Naive B cell (primary cell): ENCODE measurements at regions not wholly inside any gene's neighbourhood (a gene's known extent, or its start where the extent isn't known, plus 50 kb on each side); places are given as distances from the start of the nearest gene placed in this dataset.

Source experiments
- ATAC-seq, 2 donors: fragments of 150-1000 bp; cut with Tn5 transposase; 2 replicates each; pipeline ENCODE4 v1.10.0; 2021; ENCODE audit warnings: low read depth in 2 of 2, mild to moderate bottlenecking in 2 of 2, moderate library complexity in 2 of 2
- DNase-seq: peaks from one replicate; pipeline ENCODE4 v3.0.0; 2022
- H3K27ac Mint-ChIP-seq, 6 donors: one replicate each; pipeline ENCODE4 v1.8.0; 2020 to 2022; ENCODE audit warnings: mild to moderate bottlenecking in 6 of 6, mixed read lengths in 6 of 6, moderate library complexity in 5 of 6, inconsistent platforms in 2 of 6
- H3K27me3 Mint-ChIP-seq, 3 donors: one replicate each; pipeline ENCODE4 v1.8.0; 2021 to 2022; ENCODE audit warnings: mixed read lengths in 3 of 3, mild to moderate bottlenecking in 1 of 3
- H3K36me3 Mint-ChIP-seq, 2 donors: one replicate each; pipeline ENCODE4 v1.8.0; 2020 to 2022; ENCODE audit warnings: mixed read lengths in 2 of 2, inconsistent platforms in 1 of 2, mild to moderate bottlenecking in 1 of 2
- H3K4me1 Mint-ChIP-seq, 3 donors: one replicate each; pipeline ENCODE4 v1.8.0; 2020 to 2022; ENCODE audit warnings: mixed read lengths in 3 of 3, inconsistent platforms in 1 of 3, mild to moderate bottlenecking in 1 of 3, moderate library complexity in 1 of 3
- H3K4me3 Mint-ChIP-seq, 8 donors: one replicate each; pipeline ENCODE4 v1.8.0; 2020 to 2022; ENCODE audit warnings: mild to moderate bottlenecking in 8 of 8, mixed read lengths in 8 of 8, moderate library complexity in 8 of 8, inconsistent platforms in 2 of 8
- H3K9me3 Mint-ChIP-seq, 7 donors: one replicate each; pipeline ENCODE4 v1.8.0; 2020 to 2022; ENCODE audit warnings: mixed read lengths in 7 of 7, mild to moderate bottlenecking in 5 of 7, inconsistent platforms in 2 of 7, moderate library complexity in 1 of 7

DNA sequence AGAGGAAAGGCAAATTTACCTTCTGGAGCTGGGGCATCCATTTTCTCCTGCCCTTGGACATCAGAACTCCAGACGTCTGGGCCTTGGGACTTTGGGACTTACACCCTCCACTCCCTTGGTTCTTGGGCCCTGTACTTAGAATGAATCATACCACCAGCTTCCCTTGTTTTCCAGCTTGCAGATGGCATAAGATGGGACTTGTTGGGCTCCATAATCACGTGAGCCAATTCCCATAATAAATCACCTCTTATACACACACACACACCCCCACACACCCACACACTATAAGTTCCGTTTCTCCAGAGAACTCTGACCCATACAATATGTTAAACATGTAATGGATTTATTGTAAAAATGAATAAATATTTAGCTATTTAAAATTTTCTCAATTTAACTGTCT lies 185.7 kb downstream of the GIPC2 start:
- ATAC-seq, result no peak

DNA sequence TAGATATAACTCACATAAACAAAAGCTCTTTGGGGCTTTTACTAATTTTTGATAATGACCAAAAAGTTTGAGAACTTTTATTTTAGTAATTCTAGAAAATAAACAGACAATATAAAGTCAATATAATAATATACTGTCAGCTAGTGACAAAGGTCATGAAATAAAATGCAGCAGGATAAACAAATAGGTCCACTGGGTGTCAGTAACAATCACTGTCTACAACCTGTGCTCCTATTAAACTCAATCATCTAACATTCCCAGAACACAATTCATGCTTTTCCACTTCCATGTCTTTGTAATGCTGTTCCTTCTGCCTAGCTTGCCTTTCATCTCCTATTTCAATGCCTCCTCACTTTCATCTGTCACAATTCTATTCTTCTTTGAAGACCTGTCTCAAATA lies 186.1 kb downstream of the GIPC2 start:
- no peak overlapping the region for H3K27ac Mint-ChIP-seq
- H3K9me3 Mint-ChIP-seq, result peaks cover 2 to 11% (median 7%) of the 10 kb centered on the region in 7 donors
- H3K27me3 Mint-ChIP-seq, result peaks cover 0 to 13% (median 4%) of the 10 kb centered on the region in 3 donors
- ATAC-seq (no peak), DNase-seq (no peak)
- no peak overlapping the region for H3K4me3 Mint-ChIP-seq
- H3K4me1 Mint-ChIP-seq, result no peaks in the 10 kb centered on the region
- H3K36me3 Mint-ChIP-seq, result no peaks in the 10 kb centered on the region

More for the DNA sequence above, 185.7 kb downstream of the GIPC2 start:
- peaks cover 0 to 13% (median 8%) of the 10 kb centered on the region in 3 donors for H3K27me3 Mint-ChIP-seq
- no peak for DNase-seq
- no peaks in the 10 kb centered on the region for H3K36me3 Mint-ChIP-seq
- no peak overlapping the region for H3K4me3 Mint-ChIP-seq
- no peak overlapping the region for H3K27ac Mint-ChIP-seq
- no peaks in the 10 kb centered on the region for H3K4me1 Mint-ChIP-seq
- H3K9me3 Mint-ChIP-seq, result peaks cover 0 to 13% (median 7%) of the 10 kb centered on the region in 7 donors

- Mint-ChIP-seq H3K27ac (no peak overlapping the region), H3K36me3 (no peaks in the 10 kb centered on the region), H3K9me3 (peaks cover 0 to 9% (median 3%) of the 10 kb centered on the region in 7 donors), H3K4me3 (no peak overlapping the region), H3K4me1 (no peaks in the 10 kb centered on the region), H3K27me3 (peaks cover 0 to 13% (median 0%) of the 10 kb centered on the region in 3 donors)
- DNase-seq, result no peak
- no peak for ATAC-seq
Observed at GRCh38 chr1:78232630-78233029, 186.9 kb downstream of the GIPC2 start.

DNA sequence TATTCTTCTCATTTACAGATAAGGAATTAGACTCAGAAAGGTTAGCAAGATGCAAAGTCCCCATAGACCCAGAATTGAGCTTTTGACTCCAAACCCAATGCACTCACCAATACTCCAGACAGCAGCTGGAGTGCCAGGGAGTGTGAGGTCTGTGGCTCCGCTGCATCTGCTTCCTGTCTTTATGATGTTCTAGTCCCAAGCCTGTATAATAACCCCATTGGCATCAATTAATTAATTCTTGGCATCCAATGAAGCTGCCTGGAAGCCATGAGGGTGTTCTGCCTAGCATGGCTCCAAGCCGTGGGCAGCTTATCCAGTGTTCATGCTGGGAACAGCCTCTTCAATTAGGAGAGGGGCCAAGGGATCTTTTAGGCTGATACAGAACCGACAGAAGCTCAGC lies 188.7 kb downstream of the GIPC2 start:
- Mint-ChIP-seq H3K4me3 (no peak overlapping the region), H3K9me3 (peaks cover 0 to 14% (median 9%) of the 10 kb centered on the region in 7 donors), H3K36me3 (no peaks in the 10 kb centered on the region), H3K27ac (no peak overlapping the region), H3K27me3 (peaks cover 0 to 13% (median 0%) of the 10 kb centered on the region in 3 donors), H3K4me1 (no peaks in the 10 kb centered on the region)
- ATAC-seq (no peak), DNase-seq (no peak)

GRCh38 chr1:78236716-78237115 lies 190.9 kb downstream of the GIPC2 start:
- Mint-ChIP-seq H3K4me3 (peak overlapping the region in 2 of 8 donors; percentile 23 to 27), H3K36me3 (no peaks in the 10 kb centered on the region), H3K9me3 (peaks cover 2 to 17% (median 9%) of the 10 kb centered on the region in 7 donors), H3K27me3 (peaks cover 0 to 7% (median 0%) of the 10 kb centered on the region in 3 donors), H3K27ac (no peak overlapping the region), H3K4me1 (no peaks in the 10 kb centered on the region)
- DNase-seq, result no peak
- no peak for ATAC-seq

GRCh38 chr1:78237364-78237916 lies 191.7 kb downstream of the GIPC2 start:
- Mint-ChIP-seq H3K36me3 (no peaks in the 10 kb centered on the region), H3K4me1 (no peaks in the 10 kb centered on the region), H3K27ac (no peak overlapping the region), H3K27me3 (peaks cover 0 to 4% (median 0%) of the 10 kb centered on the region in 3 donors), H3K4me3 (no peak overlapping the region), H3K9me3 (peaks cover 2 to 17% (median 9%) of the 10 kb centered on the region in 7 donors)
- ATAC-seq (no peak), DNase-seq (no peak)

DNA sequence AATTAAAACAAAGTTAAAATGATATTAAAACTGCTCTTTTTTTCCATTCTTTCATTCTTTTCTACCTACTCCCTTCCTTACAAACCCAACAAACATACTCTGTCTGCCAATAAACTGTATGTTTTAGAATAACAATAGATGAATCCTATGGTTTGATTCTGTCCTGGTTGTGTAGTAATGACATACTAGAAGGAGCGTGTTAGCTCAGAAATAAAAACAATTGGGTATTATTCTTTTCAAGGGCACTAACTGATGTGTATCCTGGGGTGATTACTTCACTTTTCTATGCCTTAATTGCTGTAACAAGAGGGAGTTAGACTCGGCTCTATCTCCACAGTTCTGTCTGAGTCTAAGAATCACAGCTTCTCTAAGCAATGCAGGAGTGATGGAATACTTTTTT lies 194.4 kb downstream of the GIPC2 start:
- no peak for ATAC-seq
- peaks cover 2 to 17% (median 9%) of the 10 kb centered on the region in 7 donors for H3K9me3 Mint-ChIP-seq
- H3K36me3 Mint-ChIP-seq, result no peaks in the 10 kb centered on the region
- no peak overlapping the region for H3K4me3 Mint-ChIP-seq
- no peaks in the 10 kb centered on the region for H3K27me3 Mint-ChIP-seq
- no peaks in the 10 kb centered on the region for H3K4me1 Mint-ChIP-seq
- DNase-seq, result no peak
- no peak overlapping the region for H3K27ac Mint-ChIP-seq

DNA sequence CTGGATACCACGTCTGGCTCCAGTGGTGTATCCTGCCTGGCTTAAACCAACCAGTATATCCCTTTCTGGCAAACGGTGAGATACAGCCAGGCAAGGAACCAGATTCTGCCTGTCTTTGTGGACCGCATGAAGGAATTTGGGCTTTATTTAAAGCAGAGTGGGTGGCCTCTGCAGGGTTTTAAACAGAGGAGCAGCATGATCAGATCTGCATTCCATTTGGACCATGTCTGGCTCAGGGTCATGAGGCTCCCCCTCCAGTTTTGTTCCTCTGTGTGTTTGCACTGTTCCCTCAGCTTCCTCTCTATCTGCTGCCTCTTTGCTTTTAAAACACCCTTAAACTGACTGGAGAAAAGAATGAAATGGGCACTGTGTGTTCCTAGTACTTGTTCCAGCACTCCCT lies 195.0 kb downstream of the GIPC2 start:
- ATAC-seq (no peak), DNase-seq (no peak)
- Mint-ChIP-seq H3K27me3 (no peaks in the 10 kb centered on the region), H3K4me3 (no peak overlapping the region), H3K36me3 (no peaks in the 10 kb centered on the region), H3K9me3 (peaks cover 2 to 17% (median 9%) of the 10 kb centered on the region in 7 donors), H3K4me1 (no peaks in the 10 kb centered on the region), H3K27ac (no peak overlapping the region)

DNA sequence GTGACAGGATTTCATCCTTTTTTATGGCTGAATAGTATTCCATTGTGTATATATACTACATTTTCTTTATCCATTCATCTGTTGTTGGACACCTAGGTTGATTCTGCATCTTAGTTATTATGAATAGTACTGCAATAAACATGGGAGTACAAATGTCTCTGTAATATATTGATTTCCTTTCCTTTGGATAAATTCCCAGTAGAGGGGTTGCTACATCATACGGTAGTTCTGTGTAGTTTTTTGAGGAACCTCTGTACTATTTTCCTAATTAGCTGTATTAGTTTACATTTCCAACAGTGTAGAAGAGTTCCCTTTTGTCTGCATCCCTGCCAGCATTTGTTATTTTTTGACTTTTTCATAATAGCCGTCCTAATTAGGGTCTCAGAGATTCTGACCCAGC lies 201.3 kb downstream of the GIPC2 start:
- H3K27ac Mint-ChIP-seq, result no peak overlapping the region
- peaks cover 0 to 8% (median 0%) of the 10 kb centered on the region in 7 donors for H3K9me3 Mint-ChIP-seq
- no peaks in the 10 kb centered on the region for H3K27me3 Mint-ChIP-seq
- DNase-seq, result no peak
- no peaks in the 10 kb centered on the region for H3K36me3 Mint-ChIP-seq
- H3K4me3 Mint-ChIP-seq, result no peak overlapping the region
- no peak for ATAC-seq
- H3K4me1 Mint-ChIP-seq, result no peaks in the 10 kb centered on the region

DNA sequence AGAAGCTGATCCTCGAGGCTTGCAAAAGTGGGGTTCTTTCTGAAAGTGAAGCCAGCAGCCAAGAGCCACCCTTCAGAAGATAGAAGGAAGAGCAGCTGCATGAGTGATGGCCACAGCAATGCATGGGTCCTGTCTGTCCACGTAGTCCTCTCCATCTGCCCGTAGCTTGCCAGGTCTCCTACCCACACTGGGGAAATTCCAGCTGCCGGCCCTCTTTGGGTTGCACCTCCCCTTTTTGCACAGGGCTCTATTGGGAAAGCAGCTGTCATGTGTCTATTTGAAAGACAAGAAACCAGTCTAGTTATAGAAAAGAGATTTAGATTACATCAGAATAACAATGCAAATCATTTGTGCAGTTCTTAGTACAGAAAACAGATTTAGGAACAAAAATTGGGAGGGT lies 204.4 kb downstream of the GIPC2 start:
- no peak for DNase-seq
- Mint-ChIP-seq H3K36me3 (no peaks in the 10 kb centered on the region), H3K4me3 (no peak overlapping the region), H3K4me1 (no peaks in the 10 kb centered on the region), H3K27me3 (peaks cover 0 to 6% (median 5%) of the 10 kb centered on the region in 3 donors), H3K27ac (no peak overlapping the region), H3K9me3 (peaks cover 0 to 8% (median 2%) of the 10 kb centered on the region in 7 donors)
- no peak for ATAC-seq

DNA sequence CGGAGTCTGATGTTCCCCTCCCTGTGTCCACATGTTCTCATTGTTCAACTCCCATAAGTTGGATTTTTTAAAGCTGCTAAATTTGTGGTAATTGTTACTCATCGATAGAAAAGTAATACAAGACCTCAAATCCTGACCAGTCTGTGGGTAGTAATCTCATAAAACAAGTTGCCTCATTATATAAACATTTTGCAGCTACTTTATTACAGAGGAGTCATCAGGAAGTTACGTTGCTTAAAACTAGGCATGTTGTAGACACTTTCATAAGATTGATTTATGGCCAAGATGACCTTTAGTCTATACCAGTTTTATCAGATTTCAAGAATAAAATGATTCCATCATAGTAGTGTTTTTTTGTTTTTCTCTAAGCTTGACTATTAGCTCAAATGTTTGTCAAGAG lies 208.8 kb downstream of the GIPC2 start:
- no peak overlapping the region for H3K27ac Mint-ChIP-seq
- H3K36me3 Mint-ChIP-seq, result no peaks in the 10 kb centered on the region
- peaks cover 5 to 7% (median 6%) of the 10 kb centered on the region in 3 donors for H3K27me3 Mint-ChIP-seq
- no peak for ATAC-seq
- H3K9me3 Mint-ChIP-seq, result peaks cover 0 to 8% (median 5%) of the 10 kb centered on the region in 7 donors
- H3K4me1 Mint-ChIP-seq, result no peaks in the 10 kb centered on the region
- no peak for DNase-seq
- H3K4me3 Mint-ChIP-seq, result no peak overlapping the region

- Mint-ChIP-seq H3K27me3 (peaks cover 5 to 7% (median 6%) of the 10 kb centered on the region in 3 donors), H3K36me3 (no peaks in the 10 kb centered on the region), H3K4me1 (no peaks in the 10 kb centered on the region), H3K4me3 (no peak overlapping the region), H3K27ac (no peak overlapping the region), H3K9me3 (peaks cover 0 to 10% (median 7%) of the 10 kb centered on the region in 7 donors)
- no peak for ATAC-seq
- no peak for DNase-seq
Observed at GRCh38 chr1:78255383-78255782, 209.6 kb downstream of the GIPC2 start.

DNA sequence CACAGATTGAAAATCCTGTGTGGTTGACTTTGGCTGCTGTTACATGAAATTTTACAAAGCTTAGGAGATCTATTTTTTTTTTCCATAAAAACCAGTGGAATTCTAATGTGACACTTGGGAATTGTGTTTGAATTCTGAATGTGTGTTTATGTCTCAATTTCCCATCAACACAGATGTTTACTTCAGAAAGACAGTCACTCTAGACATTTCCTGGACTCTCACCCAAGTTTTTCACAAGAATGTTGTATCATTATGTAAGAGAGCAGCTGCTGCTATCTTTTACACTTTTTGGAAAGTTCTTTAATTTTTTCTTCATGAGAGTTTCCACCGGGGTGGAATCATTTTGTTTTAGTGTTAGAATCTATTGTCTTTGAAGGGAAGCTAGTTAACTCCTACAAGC lies 210.1 kb downstream of the GIPC2 start:
- DNase-seq (no peak), ATAC-seq (no peak)
- Mint-ChIP-seq H3K27me3 (peaks cover 6 to 7% (median 6%) of the 10 kb centered on the region in 3 donors), H3K9me3 (peaks cover 0 to 11% (median 6%) of the 10 kb centered on the region in 7 donors), H3K36me3 (no peaks in the 10 kb centered on the region), H3K4me3 (no peak overlapping the region), H3K4me1 (no peaks in the 10 kb centered on the region), H3K27ac (no peak overlapping the region)

- ATAC-seq (no peak), DNase-seq (no peak)
- Mint-ChIP-seq H3K27me3 (peaks cover 0 to 3% (median 0%) of the 10 kb centered on the region in 3 donors), H3K36me3 (no peaks in the 10 kb centered on the region), H3K27ac (no peak overlapping the region), H3K9me3 (peaks cover 0 to 10% (median 6%) of the 10 kb centered on the region in 7 donors), H3K4me1 (no peaks in the 10 kb centered on the region), H3K4me3 (no peak overlapping the region)
Observed at GRCh38 chr1:78263459-78263858, 217.7 kb downstream of the GIPC2 start.
